ENCODE measurements at regions not wholly inside any gene's neighbourhood (a gene's known extent, or its start where the extent isn't known, plus 50 kb on each side); places are given as distances from the start of the nearest gene placed in this dataset.
"Not testable (repeated sequence)": the region's sequence is repeated elsewhere in the genome, so short reads cannot be mapped to it uniquely, and the experiment has no call there.

- no peak for DNase-seq (ENCODE audit: extremely low spot score)
- POLR2A ChIA-PET, result no interaction called here
- CTCF ChIA-PET, result no interaction called here
- TF ChIP-seq CTCF (IDR thresholded peaks at IDR 0.05; ENCODE audit: control extremely low read depth, extremely low read depth, low read depth, missing control alignments), result no peak
Observed at GRCh38 chr15:81828135-81828534, 217.7 kb downstream of the MEX3B start.

- no peak for TF ChIP-seq CTCF (IDR thresholded peaks at IDR 0.05; ENCODE audit: control extremely low read depth, extremely low read depth, low read depth, missing control alignments)
- POLR2A ChIA-PET, result no interaction called here
- CTCF ChIA-PET, result no interaction called here
- no peak for DNase-seq (ENCODE audit: extremely low spot score)
Observed at GRCh38 chr15:81825136-81825535, 220.7 kb downstream of the MEX3B start.

- DNase-seq (ENCODE audit: extremely low spot score); CTCF ChIA-PET; POLR2A ChIA-PET: not testable (repeated sequence)
Observed at GRCh38 chr15:81822587-81822986, 223.2 kb downstream of the MEX3B start.

GRCh38 chr15:81819924-81820635 lies 225.7 kb downstream of the MEX3B start:
- no peak for DNase-seq (ENCODE audit: extremely low spot score)
- TF ChIP-seq CTCF (IDR thresholded peaks at IDR 0.05; ENCODE audit: control extremely low read depth, extremely low read depth, low read depth, missing control alignments), result no peak
- ChIA-PET CTCF (interaction anchor here (0.9 to 1.2 kb wide), 2 partner anchors 9 to 29 kb away, joined by 3 read pairs; no protein-coding TSS in a partner anchor), POLR2A (no interaction called here)

- TF ChIP-seq CTCF (IDR thresholded peaks at IDR 0.05; ENCODE audit: control extremely low read depth, extremely low read depth, low read depth, missing control alignments), result no peak
- POLR2A ChIA-PET, result no interaction called here
- CTCF ChIA-PET, result no interaction called here
- no peak for DNase-seq (ENCODE audit: extremely low spot score)
Observed at GRCh38 chr15:81814882-81815455, 230.8 kb downstream of the MEX3B start.

- CTCF ChIA-PET, result interaction anchor here (1.6 kb wide), 1 partner anchor 30 kb away, joined by 3 read pairs; no protein-coding TSS in a partner anchor
- no peak for DNase-seq (ENCODE audit: extremely low spot score)
- peak; percentile 4 for TF ChIP-seq CTCF (IDR thresholded peaks at IDR 0.05; ENCODE audit: control extremely low read depth, extremely low read depth, low read depth, missing control alignments)
- POLR2A ChIA-PET, result no interaction called here
Observed at GRCh38 chr15:81813215-81813614, 232.6 kb downstream of the MEX3B start.

GRCh38 chr15:81812456-81812855 lies 233.4 kb downstream of the MEX3B start:
- DNase-seq (ENCODE audit: extremely low spot score), result no peak
- no peak for TF ChIP-seq CTCF (IDR thresholded peaks at IDR 0.05; ENCODE audit: control extremely low read depth, extremely low read depth, low read depth, missing control alignments)
- ChIA-PET POLR2A (no interaction called here), CTCF (no interaction called here)

All from GM10248 (cell line).